ENCODE measurements at regions not wholly inside any gene's neighbourhood (a gene's known extent, or its start where the extent isn't known, plus 50 kb on each side); places are given as distances from the start of the nearest gene placed in this dataset.
"Not testable (repeated sequence)": the region's sequence is repeated elsewhere in the genome, so short reads cannot be mapped to it uniquely, and the experiment has no call there.

DNA sequence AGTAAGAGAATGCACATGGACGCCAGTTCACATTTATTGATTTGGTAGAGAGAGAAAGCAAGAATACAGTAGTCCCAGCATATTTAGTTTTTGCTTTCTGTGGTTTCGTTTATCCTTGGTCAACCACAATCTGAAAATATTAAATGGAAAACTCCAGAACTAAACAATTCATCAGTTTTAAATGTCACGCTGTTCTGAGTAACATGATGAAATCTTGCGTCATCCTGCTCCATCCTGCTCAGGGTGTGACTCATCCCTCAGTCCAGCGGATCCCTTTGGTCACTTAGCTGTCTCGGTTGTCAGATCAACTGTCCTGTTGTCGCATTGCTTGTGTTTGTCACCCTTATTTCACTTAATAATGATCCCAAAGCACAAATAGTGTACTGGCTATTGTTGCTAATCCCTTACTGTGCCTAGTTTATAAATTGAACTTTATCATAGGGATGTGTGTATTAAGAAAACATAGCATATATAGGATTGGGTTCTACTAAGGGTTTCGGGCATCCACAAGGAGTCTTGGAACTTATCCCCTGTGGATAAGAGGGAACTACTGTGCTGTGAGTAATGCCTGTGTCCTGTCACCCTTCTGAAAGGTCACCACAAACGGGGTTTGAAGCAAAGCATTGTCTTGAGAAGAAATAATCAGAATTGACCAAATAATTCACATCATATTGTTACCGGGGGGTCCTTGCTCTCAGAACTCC is 73.6 kb downstream of the OTUD1 start (continued):
- TF ChIP-seq, protein P1, sequence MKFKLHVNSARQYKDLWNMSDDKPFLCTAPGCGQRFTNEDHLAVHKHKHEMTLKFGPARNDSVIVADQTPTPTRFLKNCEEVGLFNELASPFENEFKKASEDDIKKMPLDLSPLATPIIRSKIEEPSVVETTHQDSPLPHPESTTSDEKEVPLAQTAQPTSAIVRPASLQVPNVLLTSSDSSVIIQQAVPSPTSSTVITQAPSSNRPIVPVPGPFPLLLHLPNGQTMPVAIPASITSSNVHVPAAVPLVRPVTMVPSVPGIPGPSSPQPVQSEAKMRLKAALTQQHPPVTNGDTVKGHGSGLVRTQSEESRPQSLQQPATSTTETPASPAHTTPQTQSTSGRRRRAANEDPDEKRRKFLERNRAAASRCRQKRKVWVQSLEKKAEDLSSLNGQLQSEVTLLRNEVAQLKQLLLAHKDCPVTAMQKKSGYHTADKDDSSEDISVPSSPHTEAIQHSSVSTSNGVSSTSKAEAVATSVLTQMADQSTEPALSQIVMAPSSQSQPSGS (tag by site-specific recombination; IDR thresholded peaks at IDR 0.05; ENCODE audit: low read depth) = no peak
- TF ChIP-seq ZNF514 (tag by site-specific recombination; IDR thresholded peaks at IDR 0.05) = no peak
- 0 out of 2 replicates have a peak, but pooled peaks have one; percentile 23 for TF ChIP-seq FEZF1 (tag by site-specific recombination; IDR thresholded peaks at IDR 0.05)
- 0 out of 2 replicates have a peak, but pooled peaks have one; percentile 44 for TF ChIP-seq ZNF660 (tag by site-specific recombination; IDR thresholded peaks at IDR 0.05)
- TF ChIP-seq, protein P2, sequence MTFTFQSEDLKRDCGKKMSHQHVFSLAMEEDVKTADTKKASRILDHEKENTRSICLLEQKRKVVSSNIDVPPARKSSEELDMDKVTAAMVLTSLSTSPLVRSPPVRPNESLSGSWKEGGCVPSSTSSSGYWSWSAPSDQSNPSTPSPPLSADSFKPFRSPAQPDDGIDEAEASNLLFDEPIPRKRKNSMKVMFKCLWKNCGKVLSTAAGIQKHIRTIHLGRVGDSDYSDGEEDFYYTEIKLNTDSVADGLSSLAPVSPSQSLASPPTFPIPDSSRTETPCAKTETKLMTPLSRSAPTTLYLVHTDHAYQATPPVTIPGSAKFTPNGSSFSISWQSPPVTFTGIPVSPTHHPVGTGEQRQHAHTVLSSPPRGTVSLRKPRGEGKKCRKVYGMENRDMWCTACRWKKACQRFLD (tag by site-specific recombination; IDR thresholded peaks at IDR 0.05) = no peak
- TF ChIP-seq ZNF549 (tag by site-specific recombination; IDR thresholded peaks at IDR 0.05) = no peak
- no peak for TF ChIP-seq ZNF157 (tag by site-specific recombination; IDR thresholded peaks at IDR 0.05)
- no peak for TF ChIP-seq BCL11B (tag by site-specific recombination; IDR thresholded peaks at IDR 0.05; ENCODE audit: low read depth)
- TF ChIP-seq ZNF777 (tag by site-specific recombination; IDR thresholded peaks at IDR 0.05; ENCODE audit: borderline replicate concordance) = no peak
- no peak for TF ChIP-seq ZNF473 (tag by site-specific recombination; IDR thresholded peaks at IDR 0.05)
- TF ChIP-seq ZFHX2 (tag by site-specific recombination; conservative IDR thresholded peaks at IDR 0.05) = no peak
- 0 out of 2 replicates have a peak, but pooled peaks have one; percentile 17 for TF ChIP-seq ZBTB17 (tag by site-specific recombination; IDR thresholded peaks at IDR 0.05)
- TF ChIP-seq, protein P3, sequence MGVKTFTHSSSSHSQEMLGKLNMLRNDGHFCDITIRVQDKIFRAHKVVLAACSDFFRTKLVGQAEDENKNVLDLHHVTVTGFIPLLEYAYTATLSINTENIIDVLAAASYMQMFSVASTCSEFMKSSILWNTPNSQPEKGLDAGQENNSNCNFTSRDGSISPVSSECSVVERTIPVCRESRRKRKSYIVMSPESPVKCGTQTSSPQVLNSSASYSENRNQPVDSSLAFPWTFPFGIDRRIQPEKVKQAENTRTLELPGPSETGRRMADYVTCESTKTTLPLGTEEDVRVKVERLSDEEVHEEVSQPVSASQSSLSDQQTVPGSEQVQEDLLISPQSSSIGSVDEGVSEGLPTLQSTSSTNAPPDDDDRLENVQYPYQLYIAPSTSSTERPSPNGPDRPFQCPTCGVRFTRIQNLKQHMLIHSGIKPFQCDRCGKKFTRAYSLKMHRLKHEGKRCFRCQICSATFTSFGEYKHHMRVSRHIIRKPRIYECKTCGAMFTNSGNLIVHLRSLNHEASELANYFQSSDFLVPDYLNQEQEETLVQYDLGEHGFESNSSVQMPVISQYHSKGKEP (tag by site-specific recombination; IDR thresholded peaks at IDR 0.05) = no peak
- no peak for TF ChIP-seq ZNF175 (tag by site-specific recombination; IDR thresholded peaks at IDR 0.05)
- TF ChIP-seq, protein P4, sequence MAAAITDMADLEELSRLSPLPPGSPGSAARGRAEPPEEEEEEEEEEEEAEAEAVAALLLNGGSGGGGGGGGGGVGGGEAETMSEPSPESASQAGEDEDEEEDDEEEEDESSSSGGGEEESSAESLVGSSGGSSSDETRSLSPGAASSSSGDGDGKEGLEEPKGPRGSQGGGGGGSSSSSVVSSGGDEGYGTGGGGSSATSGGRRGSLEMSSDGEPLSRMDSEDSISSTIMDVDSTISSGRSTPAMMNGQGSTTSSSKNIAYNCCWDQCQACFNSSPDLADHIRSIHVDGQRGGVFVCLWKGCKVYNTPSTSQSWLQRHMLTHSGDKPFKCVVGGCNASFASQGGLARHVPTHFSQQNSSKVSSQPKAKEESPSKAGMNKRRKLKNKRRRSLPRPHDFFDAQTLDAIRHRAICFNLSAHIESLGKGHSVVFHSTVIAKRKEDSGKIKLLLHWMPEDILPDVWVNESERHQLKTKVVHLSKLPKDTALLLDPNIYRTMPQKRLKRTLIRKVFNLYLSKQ (tag by site-specific recombination; IDR thresholded peaks at IDR 0.05; ENCODE audit: borderline replicate concordance) = no peak
- TF ChIP-seq HOXD13 (CRISPR knock-in tag; IDR thresholded peaks at IDR 0.05; ENCODE audit: borderline replicate concordance) = no peak
- 0 out of 2 replicates have a peak, but pooled peaks have one; percentile 21 for TF ChIP-seq ZBTB48 (tag by site-specific recombination; IDR thresholded peaks at IDR 0.05)

DNA sequence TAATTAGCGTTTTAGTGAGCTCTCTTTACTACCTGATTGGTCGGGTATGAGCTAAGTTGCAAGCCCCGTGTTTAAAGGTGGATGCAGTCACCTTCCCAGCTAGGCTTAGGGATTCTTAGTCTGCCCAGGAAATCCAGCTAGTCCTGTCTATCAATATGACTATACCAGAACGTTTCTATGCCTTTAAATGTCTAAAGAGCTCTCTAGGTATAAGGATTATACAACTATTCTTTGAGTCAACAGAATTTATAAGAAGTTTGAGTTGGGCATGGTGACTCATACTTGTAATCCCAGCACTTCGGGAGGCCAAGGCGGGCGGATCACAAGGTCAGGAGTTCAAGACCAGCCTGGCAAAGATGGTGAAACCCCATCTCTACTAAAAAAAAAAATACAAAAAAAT is 74.7 kb downstream of the OTUD1 start:
- TF ChIP-seq, protein P5, sequence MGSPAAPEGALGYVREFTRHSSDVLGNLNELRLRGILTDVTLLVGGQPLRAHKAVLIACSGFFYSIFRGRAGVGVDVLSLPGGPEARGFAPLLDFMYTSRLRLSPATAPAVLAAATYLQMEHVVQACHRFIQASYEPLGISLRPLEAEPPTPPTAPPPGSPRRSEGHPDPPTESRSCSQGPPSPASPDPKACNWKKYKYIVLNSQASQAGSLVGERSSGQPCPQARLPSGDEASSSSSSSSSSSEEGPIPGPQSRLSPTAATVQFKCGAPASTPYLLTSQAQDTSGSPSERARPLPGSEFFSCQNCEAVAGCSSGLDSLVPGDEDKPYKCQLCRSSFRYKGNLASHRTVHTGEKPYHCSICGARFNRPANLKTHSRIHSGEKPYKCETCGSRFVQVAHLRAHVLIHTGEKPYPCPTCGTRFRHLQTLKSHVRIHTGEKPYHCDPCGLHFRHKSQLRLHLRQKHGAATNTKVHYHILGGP (tag by site-specific recombination; IDR thresholded peaks at IDR 0.05) = peak; percentile 78; the same call in 1 of the 2 replicates
- H3K36me3 ChIP-seq (ENCODE audit: control insufficient read depth in 2 of 2, insufficient read depth in 1 of 2, low read length in 2 of 2); H3K27ac ChIP-seq (ENCODE audit: extremely low read depth, low read depth, low read length); H3K4me3 ChIP-seq (ENCODE audit: low read depth, low read length); H3K4me1 ChIP-seq (ENCODE audit: control insufficient read depth, insufficient read depth, low read length); H3K9me3 ChIP-seq (ENCODE audit: control insufficient read depth, insufficient read depth, low read depth, low read length); POLR2A ChIA-PET; CTCF ChIA-PET: not testable (repeated sequence)

Data from HEK293 (cell line).